H9 (cell line): ENCODE measurements at regions not wholly inside any gene's neighbourhood (a gene's known extent, or its start where the extent isn't known, plus 50 kb on each side); places are given as distances from the start of the nearest gene placed in this dataset.

Experiments
- DNase-seq: peaks from one replicate; pipeline ENCODE4 v3.0.0-alpha.2; 2017
- H2AFZ ChIP-seq: one replicate; pipeline ENCODE4 v1.6.1; 2013; ENCODE audit warnings: mild to moderate bottlenecking, low read length, control low read depth, moderate library complexity
- H2AK5ac ChIP-seq: 2 replicates; pipeline ENCODE4 v1.6.1; 2013; ENCODE audit warnings: low read length, control low read depth, mixed read lengths; ENCODE audit not compliant: insufficient read length
- H2BK120ac ChIP-seq: one replicate; pipeline ENCODE4 v1.6.1; 2013; ENCODE audit warnings: low read depth, mild to moderate bottlenecking, low read length, control low read depth, inconsistent platforms; ENCODE audit not compliant: poor library complexity, severe bottlenecking
- H2BK12ac ChIP-seq: 2 replicates; pipeline ENCODE4 v1.6.1; 2013; ENCODE audit warnings: low read length, control low read depth, mixed read lengths, low read depth; ENCODE audit not compliant: insufficient read length
- H2BK15ac ChIP-seq: 2 replicates; pipeline ENCODE4 v1.6.1; 2013; ENCODE audit warnings: low read depth, low read length, control low read depth
- H2BK20ac ChIP-seq: one replicate; pipeline ENCODE4 v1.6.1; 2013; ENCODE audit warnings: low read depth, mild to moderate bottlenecking, low read length, control low read depth, inconsistent platforms; ENCODE audit not compliant: poor library complexity, severe bottlenecking
- H2BK5ac ChIP-seq: 2 replicates; pipeline ENCODE4 v1.6.1; 2013; ENCODE audit warnings: low read length, control low read depth, mixed read lengths; ENCODE audit not compliant: insufficient read length
- H3K14ac ChIP-seq: 2 replicates; pipeline ENCODE4 v1.6.1; 2013; ENCODE audit warnings: low read length, control low read depth; ENCODE audit not compliant: insufficient read depth
- H3K18ac ChIP-seq: 2 replicates; pipeline ENCODE4 v1.6.1; 2013; ENCODE audit warnings: low read depth, mild to moderate bottlenecking, mixed read lengths, low read length, control low read depth; ENCODE audit not compliant: insufficient read length
- H3K23ac ChIP-seq: 2 replicates; pipeline ENCODE4 v1.6.1; 2013; ENCODE audit warnings: low read length, control low read depth, mixed read lengths, low read depth; ENCODE audit not compliant: insufficient read length
- H3K23me2 ChIP-seq: 2 replicates; pipeline ENCODE4 v1.6.1; 2013; ENCODE audit warnings: low read depth, mild to moderate bottlenecking, mixed read lengths, low read length, control low read depth; ENCODE audit not compliant: insufficient read length, poor library complexity, severe bottlenecking
- H3K27ac ChIP-seq: 2 replicates; pipeline ENCODE4 v1.5.1; 2013; ENCODE audit warnings: low read length, control low read depth, mixed read lengths, low read depth; ENCODE audit not compliant: insufficient read length
- H3K27me3 ChIP-seq: 2 replicates; pipeline ENCODE4 v1.6.1; 2013; ENCODE audit warnings: low read length, control low read depth, inconsistent platforms; ENCODE audit not compliant: insufficient read depth
- H3K4ac ChIP-seq: 2 replicates; pipeline ENCODE4 v1.6.1; 2013; ENCODE audit warnings: low read depth, mild to moderate bottlenecking, control low read depth, inconsistent platforms, low read length, moderate library complexity
- H3K4me1 ChIP-seq: 2 replicates; pipeline ENCODE4 v1.6.1; 2013; ENCODE audit warnings: low read length, control low read depth, inconsistent platforms; ENCODE audit not compliant: insufficient read depth
- H3K4me2 ChIP-seq: 2 replicates; pipeline ENCODE4 v1.6.1; 2013; ENCODE audit warnings: low read length, control low read depth, mixed read lengths; ENCODE audit not compliant: insufficient read length, insufficient read depth
- H3K56ac ChIP-seq: 2 replicates; pipeline ENCODE4 v1.6.1; 2013; ENCODE audit warnings: low read depth, mild to moderate bottlenecking, mixed read lengths, low read length, control low read depth; ENCODE audit not compliant: insufficient read length
- H3K79me1 ChIP-seq: 2 replicates; pipeline ENCODE4 v1.6.1; 2013; ENCODE audit warnings: low read depth, mild to moderate bottlenecking, moderate library complexity, low read length, control low read depth, inconsistent platforms; ENCODE audit not compliant: insufficient read depth, poor library complexity, severe bottlenecking
- H3K79me2 ChIP-seq: 2 replicates; pipeline ENCODE4 v1.6.1; 2013; ENCODE audit warnings: low read length, control low read depth, inconsistent platforms; ENCODE audit not compliant: insufficient read depth
- H3K9ac ChIP-seq: 2 replicates; pipeline ENCODE4 v1.6.1; 2013; ENCODE audit warnings: low read length, control low read depth, mixed read lengths; ENCODE audit not compliant: insufficient read length; ENCODE audit errors: extremely low read depth
- H3K9me3 ChIP-seq: one replicate; pipeline ENCODE4 v1.6.1; 2013; ENCODE audit warnings: low read depth, low read length, inconsistent platforms; ENCODE audit not compliant: control insufficient read depth
- H3T11ph ChIP-seq: one replicate; pipeline ENCODE4 v1.6.1; 2013; ENCODE audit warnings: mild to moderate bottlenecking, low read length, control low read depth, inconsistent platforms
- H4K20me1 ChIP-seq: one replicate; pipeline ENCODE4 v1.6.1; 2013; ENCODE audit not compliant: control insufficient read depth, insufficient read length, insufficient read depth
- H4K5ac ChIP-seq: 2 replicates; pipeline ENCODE4 v1.6.1; 2013; ENCODE audit warnings: low read depth, mild to moderate bottlenecking, mixed read lengths, low read length, control low read depth; ENCODE audit not compliant: insufficient read length
- H4K8ac ChIP-seq: replicated peaks from 2 replicates; pipeline ENCODE4 v1.6.1; 2013; ENCODE audit warnings: low read length, control low read depth, mixed read lengths, low read depth; ENCODE audit not compliant: insufficient read length
- H4K91ac ChIP-seq: 2 replicates; pipeline ENCODE4 v1.6.1; 2013; ENCODE audit warnings: low read depth, mild to moderate bottlenecking, moderate library complexity, mixed read lengths, low read length, control low read depth; ENCODE audit not compliant: insufficient read length
- H3K27ac Mint-ChIP-seq, 3 experiments: 2 replicates in 2 of 3; 3 replicates in 1 of 3; pipeline ENCODE4 v1.8.0; 2020 to 2021; ENCODE audit warnings: mixed read lengths in 3 of 3, mild to moderate bottlenecking in 1 of 3, moderate library complexity in 1 of 3
- H3K27me3 Mint-ChIP-seq: 2 replicates; pipeline ENCODE4 v1.8.0; 2021; ENCODE audit warnings: low read depth, mild to moderate bottlenecking, moderate library complexity, mixed read lengths
- H3K36me3 Mint-ChIP-seq, 3 experiments: 2 replicates in 2 of 3; 3 replicates in 1 of 3; pipeline ENCODE4 v1.8.0; 2020 to 2021; ENCODE audit warnings: low read depth in 3 of 3, mixed read lengths in 3 of 3; ENCODE audit not compliant: insufficient read depth in 1 of 3
- H3K4me1 Mint-ChIP-seq, 2 experiments: 2 replicates each; pipeline ENCODE4 v1.8.0; 2020; ENCODE audit warnings: mixed read lengths in 2 of 2
- H3K4me3 Mint-ChIP-seq, 2 experiments: 2 replicates in 1 of 2; 3 replicates in 1 of 2; pipeline ENCODE4 v1.8.0; 2020 to 2021; ENCODE audit warnings: mild to moderate bottlenecking in 2 of 2, mixed read lengths in 2 of 2, moderate library complexity in 1 of 2
- H3K9me3 Mint-ChIP-seq, 2 experiments: 2 replicates in 1 of 2; 3 replicates in 1 of 2; pipeline ENCODE4 v1.8.0; 2020; ENCODE audit warnings: mild to moderate bottlenecking in 2 of 2, mixed read lengths in 2 of 2, moderate library complexity in 1 of 2
- CTCF ChIP-seq: fragments of 200-600 bp; sonication (generic); conservative IDR thresholded peaks from 3 replicates; pipeline ENCODE4 v1.8.0; 2021; ENCODE audit warnings: antibody characterized with exemption, mild to moderate bottlenecking
- WGBS: extraction: QIAGEN DNeasy Blood & Tissue Kit; methylation state at CpG from one replicate; pipeline ENCODE4 v1.1.7; 2013; ENCODE audit warnings: missing lambda C conversion rate, low lambda C conversion rate, mixed read lengths; ENCODE audit not compliant: insufficient read length; ENCODE audit errors: extremely low coverage; 5-methylcytosine and 5-hydroxymethylcytosine counted together

DNA sequence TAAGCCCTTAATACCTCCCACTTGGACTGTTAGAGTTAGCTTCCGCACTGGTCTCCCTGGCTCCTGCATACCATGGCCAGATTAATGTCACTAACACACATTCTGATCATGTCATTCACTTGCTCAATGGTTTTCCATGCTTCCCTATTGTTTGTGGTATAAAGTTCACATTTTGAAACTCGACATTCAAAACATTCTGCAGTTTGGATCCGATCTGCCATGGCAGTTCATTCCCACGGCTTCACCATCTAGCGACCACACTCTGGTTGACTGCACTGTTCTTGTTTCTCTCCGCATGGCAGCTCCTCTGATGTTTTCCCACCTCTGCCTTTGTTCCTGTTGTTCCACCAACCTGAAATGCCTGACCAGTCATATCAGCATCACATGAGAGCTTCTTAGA lies 87.4 kb upstream of the WAC start:
- Mint-ChIP-seq H3K27ac (peak overlapping the region in 2 of 3 experiments; percentile 0 to 1; a peak in 1 of 7 replicates), H3K4me3 (no peak overlapping the region), H3K27me3 (no peaks in the 10 kb centered on the region; the same call in none of the 2 replicates), H3K36me3 (no peaks in the 10 kb centered on the region), H3K4me1 (peaks cover 6 to 13% of the 10 kb centered on the region in 2 experiments), H3K9me3 (no peaks in the 10 kb centered on the region)
- Histone ChIP-seq H3T11ph (no peak overlapping the region), H3K27ac (no peak overlapping the region), H3K4me1 (no peaks in the 10 kb centered on the region), H4K5ac (no peak overlapping the region), H2AK5ac (no peak overlapping the region), H3K9me3 (no peaks in the 10 kb centered on the region), H3K79me1 (no peaks in the 10 kb centered on the region), H3K56ac (no peak overlapping the region), H2BK15ac (no peak overlapping the region), H3K79me2 (no peaks in the 10 kb centered on the region), H2BK5ac (no peak overlapping the region), H4K91ac (no peak overlapping the region), H3K4ac (no peak overlapping the region), H4K20me1 (no peaks in the 10 kb centered on the region), H4K8ac (no peak overlapping the region), H3K23me2 (no peaks in the 10 kb centered on the region), H3K23ac (no peak overlapping the region), H3K9ac (no peak overlapping the region), H2AFZ (no peak overlapping the region), H2BK120ac (no peak overlapping the region), H3K18ac (no peak overlapping the region), H2BK12ac (no peak overlapping the region), H3K27me3 (no peaks in the 10 kb centered on the region), H3K14ac (no peak overlapping the region), H2BK20ac (no peak overlapping the region), H3K4me2 (no peak overlapping the region)
- WGBS, result no CpG with 5 or more reads among the region's 6 CpGs
- TF ChIP-seq CTCF, result no peak
- DNase-seq, result no peak
